A673 (cell line): ENCODE measurements at regions not wholly inside any gene's neighbourhood (a gene's known extent, or its start where the extent isn't known, plus 50 kb on each side); places are given as distances from the start of the nearest gene placed in this dataset.

ENCODE experiments used
- BruUV-seq: library from RNA; stranded (reverse); fragments of 400-500 nt; replicated peaks from 2 replicates; lab custom pipeline; 2021; lab: Mats Ljungman, UMichigan
- CTCF ChIA-PET: fragments of 300-600 bp; sonication (Branson Sonifier 250); formaldehyde crosslinking; loops from one replicate; lab custom pipeline; 2022; ENCODE audit warnings: antibody characterized with exemption; lab: Charles Lee
- POLR2A ChIA-PET: fragments of 300-600 bp; sonication (Branson Sonifier 250); formaldehyde crosslinking; loops from one replicate; lab custom pipeline; 2022; ENCODE audit warnings: antibody characterized with exemption; ENCODE audit not compliant: low non-redundant PET; lab: Charles Lee
- DNase-seq: peaks from one replicate; pipeline ENCODE4 v3.0.0-alpha.2; 2015; ENCODE audit warnings: low spot score
- H3K27ac ChIP-seq: fragments of 200-600 bp; sonication (generic); 2 replicates; pipeline ENCODE4 v1.5.1; 2016; ENCODE audit warnings: mixed run types, low read depth, mild to moderate bottlenecking, mixed read lengths, antibody characterized with exemption, low read length; ENCODE audit not compliant: poor library complexity, severe bottlenecking
- H3K27me3 ChIP-seq: fragments of 200-600 bp; sonication (generic); replicated peaks from 2 replicates; pipeline ENCODE4 v1.6.1; 2017; ENCODE audit warnings: mixed run types, low read depth, mild to moderate bottlenecking, mixed read lengths, antibody characterized with exemption, low read length; ENCODE audit not compliant: insufficient read depth, poor library complexity
- H3K36me3 ChIP-seq: fragments of 200-600 bp; sonication (generic); 2 replicates; pipeline ENCODE4 v1.6.1; 2016; ENCODE audit warnings: mixed run types, mild to moderate bottlenecking, mixed read lengths, antibody characterized with exemption, low read length; ENCODE audit not compliant: insufficient read depth, poor library complexity, severe bottlenecking
- H3K4me1 ChIP-seq: fragments of 200-600 bp; sonication (generic); 2 replicates; pipeline ENCODE4 v1.6.1; 2017; ENCODE audit warnings: mixed run types, mild to moderate bottlenecking, mixed read lengths, antibody characterized with exemption, low read length; ENCODE audit not compliant: insufficient read depth, poor library complexity, severe bottlenecking
- H3K4me3 ChIP-seq: fragments of 200-600 bp; sonication (generic); 2 replicates; pipeline ENCODE4 v1.5.1; 2016; ENCODE audit warnings: low read depth, mixed run types, mild to moderate bottlenecking, mixed read lengths, low read length; ENCODE audit not compliant: poor library complexity, severe bottlenecking
- H3K9me3 ChIP-seq: fragments of 200-600 bp; sonication (generic); 2 replicates; pipeline ENCODE4 v1.6.1; 2016; ENCODE audit warnings: mixed run types, low read depth, mild to moderate bottlenecking, mixed read lengths, antibody characterized with exemption, low read length; ENCODE audit not compliant: poor library complexity, severe bottlenecking
- CTCF ChIP-seq: fragments of 300-800, 200-600 bp; sonication (generic); conservative IDR thresholded peaks from 2 replicates; pipeline ENCODE4 v1.5.1; 2017; ENCODE audit warnings: low read depth, mild to moderate bottlenecking, antibody characterized with exemption, low read length, moderate library complexity, mixed read lengths
- EZH2 ChIP-seq: fragments of 200-600 bp; sonication (generic); IDR thresholded peaks from 2 replicates; pipeline ENCODE4 v1.6.1; 2017; ENCODE audit warnings: borderline replicate concordance, low read depth, mild to moderate bottlenecking, mixed read lengths, antibody characterized with exemption, low read length; ENCODE audit not compliant: poor library complexity, severe bottlenecking
- intact Hi-C: fragments of 100-400 bp; cut with micrococcal nuclease; formaldehyde crosslinking; loops from one replicate; pipeline ENCODE4 v1.10.0; 2022; ENCODE audit not compliant: unreplicated experiment

- ChIA-PET CTCF (no interaction called here), POLR2A (no interaction called here)
- no peaks in the 10 kb centered on the region for H3K4me1 ChIP-seq
- no peak for DNase-seq
- TF ChIP-seq EZH2: no peak
- no peak for TF ChIP-seq CTCF
- H3K9me3 ChIP-seq: no peaks in the 10 kb centered on the region
- BruUV-seq: no TSS peak
- no peak overlapping the region for H3K27ac ChIP-seq
- H3K36me3 ChIP-seq: no peaks in the 10 kb centered on the region
- H3K4me3 ChIP-seq: no peak overlapping the region
- intact Hi-C loops: no loop called here
- H3K27me3 ChIP-seq: no peaks in the 10 kb centered on the region
Measured at GRCh38 chr3:31247850-31248562, 284.7 kb upstream of the STT3B start.

DNA sequence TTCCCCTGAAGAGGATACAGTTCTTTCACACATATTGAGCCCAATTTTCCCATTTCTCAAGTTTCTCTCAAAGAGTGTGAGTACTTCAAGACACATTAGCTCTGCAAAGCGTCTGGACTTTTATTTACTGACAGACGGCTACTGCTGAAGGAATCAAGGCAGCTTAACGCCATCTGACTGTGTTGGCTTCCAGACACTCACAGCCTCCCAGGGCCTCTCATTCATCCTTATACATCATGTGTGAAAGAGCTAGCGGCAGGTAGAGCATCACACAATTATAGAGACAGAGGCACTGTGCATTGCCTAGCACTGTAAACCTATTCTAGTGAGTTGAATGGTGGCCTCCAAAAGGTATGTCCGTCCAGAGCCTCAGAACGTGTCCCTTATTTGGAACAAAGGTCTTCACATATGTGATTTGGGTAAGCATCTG, 284.1 kb upstream of the STT3B start:
- Histone ChIP-seq H3K4me3 (no peak overlapping the region), H3K36me3 (no peaks in the 10 kb centered on the region), H3K27ac (no peak overlapping the region), H3K9me3 (no peaks in the 10 kb centered on the region), H3K27me3 (no peaks in the 10 kb centered on the region), H3K4me1 (no peaks in the 10 kb centered on the region)
- POLR2A ChIA-PET: no interaction called here
- intact Hi-C loops: no loop called here
- no TSS peak for BruUV-seq
- no peak for TF ChIP-seq EZH2
- CTCF ChIA-PET: no interaction called here
- no peak for DNase-seq

DNA sequence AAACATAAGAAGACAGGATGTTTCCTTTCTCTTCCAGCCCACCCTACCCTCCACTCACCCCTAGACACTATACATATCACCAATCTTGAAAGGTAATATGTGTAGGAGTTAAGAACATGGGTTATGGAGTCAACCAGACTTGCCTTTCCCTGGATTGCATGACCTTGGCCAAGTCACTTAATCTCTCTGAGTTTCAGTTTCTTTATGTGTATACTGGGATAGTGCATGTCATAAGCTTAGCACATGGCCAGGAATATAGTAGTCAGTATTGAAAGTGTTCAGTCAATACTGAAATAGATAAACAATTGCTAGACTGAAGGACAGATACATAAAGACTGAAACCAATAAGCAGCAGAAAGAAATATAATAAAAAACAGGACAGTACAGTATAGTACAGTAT, 283.2 kb upstream of the STT3B start:
- no peaks in the 10 kb centered on the region for H3K4me1 ChIP-seq
- H3K9me3 ChIP-seq: no peaks in the 10 kb centered on the region
- intact Hi-C loops: no loop called here
- no peak for DNase-seq
- H3K27ac ChIP-seq: no peak overlapping the region
- ChIA-PET POLR2A (no interaction called here), CTCF (no interaction called here)
- TF ChIP-seq CTCF (no peak), EZH2 (no peak)
- H3K4me3 ChIP-seq: no peak overlapping the region
- no peaks in the 10 kb centered on the region for H3K27me3 ChIP-seq
- H3K36me3 ChIP-seq: no peaks in the 10 kb centered on the region
- no TSS peak for BruUV-seq

DNA sequence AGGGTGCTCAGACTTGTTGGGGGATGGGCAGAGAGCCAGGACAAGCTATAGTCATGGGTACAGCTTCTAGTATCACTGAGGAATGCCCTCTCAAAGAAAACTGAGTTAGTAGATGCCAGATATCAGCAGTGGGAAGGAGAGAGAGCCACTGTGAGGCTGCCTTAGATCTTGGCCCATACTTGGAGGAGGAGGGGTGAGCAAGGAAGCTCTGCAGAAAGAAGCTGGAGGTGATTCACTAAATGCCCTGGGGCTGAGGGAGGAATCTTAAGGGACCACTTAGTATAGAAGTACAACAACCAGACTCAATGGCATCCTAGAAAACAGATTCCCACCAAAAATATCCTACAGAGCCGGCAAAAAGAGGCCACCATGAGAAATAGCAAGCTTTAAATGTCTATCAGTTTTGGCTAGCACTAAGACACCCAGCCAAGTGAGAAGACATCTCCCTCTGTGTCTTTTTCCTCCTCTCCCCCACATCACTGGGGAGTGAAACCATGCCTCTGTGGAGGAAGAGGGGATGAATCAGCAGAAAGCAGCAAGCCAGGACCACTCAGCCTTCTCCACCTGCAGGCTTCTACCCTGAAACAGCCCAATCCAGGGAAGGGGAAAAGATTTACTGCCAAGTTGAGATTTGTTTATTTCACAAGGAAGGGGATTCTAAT, 282.5 kb upstream of the STT3B start:
- no peaks in the 10 kb centered on the region for H3K27me3 ChIP-seq
- H3K27ac ChIP-seq: no peak overlapping the region
- BruUV-seq: no TSS peak
- DNase-seq: no peak
- no peaks in the 10 kb centered on the region for H3K36me3 ChIP-seq
- ChIA-PET CTCF (no interaction called here), POLR2A (no interaction called here)
- intact Hi-C loops: no loop called here
- no peaks in the 10 kb centered on the region for H3K9me3 ChIP-seq
- H3K4me3 ChIP-seq: no peak overlapping the region
- H3K4me1 ChIP-seq: no peaks in the 10 kb centered on the region
- TF ChIP-seq EZH2 (no peak), CTCF (no peak)
